Liver (tissue), 8 donors: ENCODE measurements at regions not wholly inside any gene's neighbourhood (a gene's known extent, or its start where the extent isn't known, plus 50 kb on each side); places are given as distances from the start of the nearest gene placed in this dataset.

Experiments
- DNase-seq: peaks from one replicate; pipeline ENCODE4 v3.0.0-alpha.2; 2017; ENCODE audit warnings: low spot score
- H3K27ac ChIP-seq, 2 donors: one replicate each; pipeline ENCODE4 v1.7.0; 2013; ENCODE audit warnings: inconsistent platforms in 2 of 2, low read length in 2 of 2, control low read depth in 1 of 2, low read depth in 1 of 2, mild to moderate bottlenecking in 1 of 2
- H3K27me3 ChIP-seq, 4 donors: one replicate each; pipeline versions ENCODE4 v1.6.1 to v1.7.0; 2013; ENCODE audit warnings: low read length in 3 of 4, inconsistent platforms in 1 of 4, mild to moderate bottlenecking in 1 of 4, moderate library complexity in 1 of 4; ENCODE audit not compliant: control insufficient read depth in 4 of 4, insufficient read depth in 4 of 4
- H3K36me3 ChIP-seq, 4 donors: one replicate each; pipeline versions ENCODE4 v1.6.1 to v1.7.0; 2013; ENCODE audit warnings: low read length in 3 of 4, mild to moderate bottlenecking in 3 of 4, low read depth in 1 of 4, moderate library complexity in 1 of 4; ENCODE audit not compliant: control insufficient read depth in 4 of 4, insufficient read depth in 3 of 4
- H3K4me1 ChIP-seq, 4 donors: one replicate each; pipeline versions ENCODE4 v1.6.1 to v1.7.0; 2013; ENCODE audit warnings: low read length in 3 of 4, mild to moderate bottlenecking in 3 of 4, moderate library complexity in 1 of 4; ENCODE audit not compliant: control insufficient read depth in 4 of 4, insufficient read depth in 4 of 4
- H3K4me3 ChIP-seq, 3 donors: one replicate each; pipeline versions ENCODE4 v1.6.1 to v1.7.0; 2013; ENCODE audit warnings: low read length in 3 of 3, control low read depth in 1 of 3, low read depth in 1 of 3, mild to moderate bottlenecking in 1 of 3
- H3K9ac ChIP-seq, 2 donors: one replicate each; pipeline ENCODE4 v1.7.0; 2013; ENCODE audit warnings: low read length in 2 of 2, mild to moderate bottlenecking in 2 of 2, moderate library complexity in 2 of 2, control low read depth in 1 of 2, low read depth in 1 of 2
- H3K9me3 ChIP-seq, 4 donors: one replicate each; pipeline versions ENCODE4 v1.6.1 to v1.7.0; 2013; ENCODE audit warnings: low read length in 3 of 4; ENCODE audit not compliant: control insufficient read depth in 4 of 4
- ATF3 ChIP-seq: IDR thresholded peaks from 2 replicates; pipeline ENCODE4 v1.6.1; 2016; ENCODE audit warnings: antibody characterized with exemption
- CTCF ChIP-seq: fragments of 150-350 bp; IDR thresholded peaks from 2 replicates; pipeline ENCODE4 v1.5.1; 2017; ENCODE audit warnings: improper control_type of control experiment, low read depth, low read length; ENCODE audit not compliant: missing input control
- EGR1 ChIP-seq, 2 donors: IDR thresholded peaks; 2 replicates each; pipeline ENCODE4 v1.6.1; 2016 to 2018; ENCODE audit warnings: antibody characterized with exemption in 2 of 2, low read depth in 2 of 2
- FOXA1 ChIP-seq: IDR thresholded peaks from 2 replicates; pipeline ENCODE4 v1.6.1; 2016; ENCODE audit warnings: antibody characterized with exemption
- FOXA2 ChIP-seq: IDR thresholded peaks from 2 replicates; pipeline ENCODE4 v1.6.1; 2016; ENCODE audit warnings: antibody characterized with exemption
- GABPA ChIP-seq, 2 donors: IDR thresholded peaks in 1 of 2; conservative IDR thresholded peaks in 1 of 2; 2 replicates each; pipeline ENCODE4 v1.6.1; 2016; ENCODE audit warnings: antibody characterized with exemption in 2 of 2, mild to moderate bottlenecking in 1 of 2, moderate library complexity in 1 of 2
- HNF4A ChIP-seq, 2 donors: conservative IDR thresholded peaks; 2 replicates each; pipeline ENCODE4 v1.6.1; 2016; ENCODE audit warnings: antibody characterized with exemption in 2 of 2, mild to moderate bottlenecking in 2 of 2
- HNF4G ChIP-seq: IDR thresholded peaks from 2 replicates; pipeline ENCODE4 v1.6.1; 2016; ENCODE audit warnings: antibody characterized with exemption
- JUND ChIP-seq, 2 donors: IDR thresholded peaks; 2 replicates each; pipeline ENCODE4 v1.6.1; 2016; ENCODE audit warnings: antibody characterized with exemption in 2 of 2
- MAX ChIP-seq: IDR thresholded peaks from 2 replicates; pipeline ENCODE4 v1.6.1; 2016; ENCODE audit warnings: antibody characterized with exemption
- NR2F2 ChIP-seq: IDR thresholded peaks from 2 replicates; pipeline ENCODE4 v1.6.1; 2016; ENCODE audit warnings: antibody characterized with exemption
- RAD21 ChIP-seq, 2 donors: IDR thresholded peaks; 2 replicates each; pipeline ENCODE4 v1.6.1; 2016; ENCODE audit warnings: antibody characterized with exemption in 2 of 2, mild to moderate bottlenecking in 2 of 2
- REST ChIP-seq: IDR thresholded peaks from 2 replicates; pipeline ENCODE4 v1.6.1; 2016; ENCODE audit warnings: antibody characterized with exemption, mild to moderate bottlenecking
- RXRA ChIP-seq, 2 donors: IDR thresholded peaks; 2 replicates each; pipeline ENCODE4 v1.6.1; 2017 to 2018; ENCODE audit warnings: antibody characterized with exemption in 2 of 2, mild to moderate bottlenecking in 1 of 2
- SP1 ChIP-seq: IDR thresholded peaks from 2 replicates; pipeline ENCODE4 v1.6.1; 2018; ENCODE audit warnings: antibody characterized with exemption, mild to moderate bottlenecking
- TAF1 ChIP-seq: conservative IDR thresholded peaks from 2 replicates; pipeline ENCODE4 v1.6.1; 2016; ENCODE audit warnings: antibody characterized with exemption, mild to moderate bottlenecking
- YY1 ChIP-seq: IDR thresholded peaks from 2 replicates; pipeline ENCODE4 v1.6.1; 2016; ENCODE audit warnings: antibody characterized with exemption, mild to moderate bottlenecking
- WGBS: extraction: QIAGEN DNeasy Blood & Tissue Kit; methylation state at CpG from one replicate; pipeline ENCODE4 v1.1.7; 2013; 5-methylcytosine and 5-hydroxymethylcytosine counted together
- donor health status: healthy.
- donor health status: healthy.
- donor health status: healthy.
- donor health status: healthy.
- donor health status: healthy.

GRCh38 chr13:50080203-50080910 is 65.1 kb downstream of the KCNRG start:
- Histone ChIP-seq H3K4me1 (peaks cover 0 to 31% (median 15%) of the 10 kb centered on the region in 4 donors), H3K9me3 (no peaks in the 10 kb centered on the region), H3K4me3 (peak overlapping the region; percentile 67 to 93 (median 93)), H3K9ac (peak overlapping the region; percentile 49 to 59), H3K27me3 (no peaks in the 10 kb centered on the region), H3K27ac (peak overlapping the region; percentile 81 to 84), H3K36me3 (no peaks in the 10 kb centered on the region)
- TF ChIP-seq NR2F2 (no peak), MAX (no peak), HNF4G (no peak), REST (no peak), JUND (IDR thresholded peaks at IDR 0.05) (no peak), CTCF (no peak), ATF3 (no peak), TAF1 (no peak), FOXA2 (no peak), YY1 (no peak), SP1 (no peak), FOXA1 (no peak), RAD21 (IDR thresholded peaks at IDR 0.05) (no peak), GABPA (IDR thresholded peaks at IDR 0.05 in 1 of 2, conservative IDR thresholded peaks at IDR 0.05 in 1 of 2) (no peak), EGR1 (IDR thresholded peaks at IDR 0.05; ENCODE audit: low read depth in 2 of 2) (no peak), HNF4A (conservative IDR thresholded peaks at IDR 0.05) (no peak), RXRA (IDR thresholded peaks at IDR 0.05) (no peak)
- WGBS, result 6% methylated on average over 29 of the region's 29 CpGs
- DNase-seq, result peak; percentile 58
